HEK293T (cell line): ENCODE measurements at regions not wholly inside any gene's neighbourhood (a gene's known extent, or its start where the extent isn't known, plus 50 kb on each side); places are given as distances from the start of the nearest gene placed in this dataset.

Source experiments
- CTBP1 ChIP-seq: fragments of 450-650 bp; IDR thresholded peaks from 2 replicates; pipeline ENCODE4 v1.6.1; 2016; ENCODE audit warnings: borderline replicate concordance
- ELF4 ChIP-seq: fragments of 450-650 bp; IDR thresholded peaks from 2 replicates; pipeline ENCODE4 v1.6.1; 2017; ENCODE audit warnings: antibody characterized with exemption
- FOXM1 ChIP-seq: fragments of 450-650 bp; IDR thresholded peaks from 2 replicates; pipeline ENCODE4 v1.6.1; 2017; ENCODE audit warnings: mild to moderate bottlenecking, borderline replicate concordance
- TF ChIP-seq, protein P1 (sequence below): fragments of 450-650 bp; IDR thresholded peaks from 2 replicates; pipeline ENCODE4 v1.6.1; 2016

DNA sequence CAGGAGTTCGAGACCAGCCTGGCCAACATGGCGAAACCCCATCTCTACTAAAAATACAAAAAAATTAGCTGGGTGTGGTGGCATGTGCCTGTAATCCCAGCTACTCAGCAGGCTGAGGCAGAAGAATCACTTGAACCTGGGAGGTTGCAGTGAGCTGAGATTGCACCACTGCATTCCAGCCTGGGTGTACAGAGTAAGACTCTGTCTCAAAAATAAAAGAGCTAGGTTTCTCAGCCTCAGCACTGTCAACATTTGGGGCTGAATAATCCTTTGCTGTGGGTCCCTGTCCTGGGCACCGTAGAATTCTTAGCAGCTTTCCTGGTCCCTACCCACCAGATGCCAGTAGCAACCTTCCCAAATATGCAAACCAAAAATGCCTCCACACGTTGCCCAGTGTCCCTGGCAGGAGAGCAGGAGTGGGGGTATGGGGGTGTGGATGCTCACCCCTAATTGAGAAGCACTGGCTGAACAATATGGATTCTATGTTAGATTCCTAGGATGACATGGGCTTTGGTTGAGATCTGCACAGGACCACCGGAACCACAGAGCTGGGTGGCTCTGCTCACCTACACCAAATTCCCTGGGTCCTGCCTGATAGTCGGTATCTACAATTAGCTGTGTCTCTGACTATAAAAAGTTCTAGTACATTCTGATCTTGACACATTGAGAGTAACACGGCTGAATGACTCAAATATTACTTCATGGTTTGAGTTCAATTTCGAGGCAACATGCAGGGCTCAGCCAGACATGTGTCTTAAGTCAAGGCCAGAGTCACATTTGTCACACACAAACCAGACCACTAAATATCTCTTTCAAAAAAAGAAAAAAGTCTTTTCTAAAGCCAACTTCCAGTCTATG is 577.0 kb upstream of the MDFIC2 start:
- no peak for TF ChIP-seq FOXM1
- no peak for TF ChIP-seq ELF4
- TF ChIP-seq, protein P1, sequence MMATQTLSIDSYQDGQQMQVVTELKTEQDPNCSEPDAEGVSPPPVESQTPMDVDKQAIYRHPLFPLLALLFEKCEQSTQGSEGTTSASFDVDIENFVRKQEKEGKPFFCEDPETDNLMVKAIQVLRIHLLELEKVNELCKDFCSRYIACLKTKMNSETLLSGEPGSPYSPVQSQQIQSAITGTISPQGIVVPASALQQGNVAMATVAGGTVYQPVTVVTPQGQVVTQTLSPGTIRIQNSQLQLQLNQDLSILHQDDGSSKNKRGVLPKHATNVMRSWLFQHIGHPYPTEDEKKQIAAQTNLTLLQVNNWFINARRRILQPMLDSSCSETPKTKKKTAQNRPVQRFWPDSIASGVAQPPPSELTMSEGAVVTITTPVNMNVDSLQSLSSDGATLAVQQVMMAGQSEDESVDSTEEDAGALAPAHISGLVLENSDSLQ = no peak
- TF ChIP-seq CTBP1 = no peak
